ENCODE measurements at regions not wholly inside any gene's neighbourhood (a gene's known extent, or its start where the extent isn't known, plus 50 kb on each side); places are given as distances from the start of the nearest gene placed in this dataset.
A peak's percentile ranks its signal among the peaks of the same experiment; 100 is the strongest.
"Not testable (repeated sequence)": the region's sequence is repeated elsewhere in the genome, so short reads cannot be mapped to it uniquely, and the experiment has no call there.

- no peak for DNase-seq (ENCODE audit: low read depth in 2 of 2)
- H3K36me3 ChIP-seq (ENCODE audit: control insufficient read depth, insufficient read depth, low read length), result no peaks in the 10 kb centered on the region
- no peaks in the 10 kb centered on the region for H3K9me3 ChIP-seq (ENCODE audit: control insufficient read depth, insufficient read depth, low read depth, low read length)
- TF ChIP-seq CTCF (conservative IDR thresholded peaks at IDR 0.05 in 1 of 2, IDR thresholded peaks at IDR 0.05 in 1 of 2; ENCODE audit: low read depth in 1 of 2, low read length in 2 of 2) (no peak), EZH2 (IDR thresholded peaks at IDR 0.05; ENCODE audit: low read length, missing control alignments) (no peak)
- no peaks in the 10 kb centered on the region for H3K27me3 ChIP-seq (ENCODE audit: control insufficient read depth, insufficient read depth, low read length)
- H3K79me2 ChIP-seq (ENCODE audit: control insufficient read depth, insufficient read depth, low read length), result no peaks in the 10 kb centered on the region
- H3K4me2 ChIP-seq (ENCODE audit: extremely low read depth, insufficient read depth, low read length), result no peak overlapping the region
- no peak overlapping the region for H2AFZ ChIP-seq (ENCODE audit: low read length)
- H3K27ac ChIP-seq (ENCODE audit: insufficient read depth, low read length), result no peak overlapping the region
- H4K20me1 ChIP-seq (ENCODE audit: control insufficient read depth, extremely low read depth, insufficient read depth, low read length), result no peaks in the 10 kb centered on the region
- H3K9ac ChIP-seq (ENCODE audit: insufficient read depth, low read length), result no peak overlapping the region
- H3K4me3 ChIP-seq (replicated peaks in 1 of 4; ENCODE audit: control extremely low read depth in 1 of 4, insufficient read depth in 1 of 4, low read depth in 3 of 4, low read length in 4 of 4), result no peak overlapping the region
- no peaks in the 10 kb centered on the region for H3K4me1 ChIP-seq (ENCODE audit: control insufficient read depth, extremely low read depth, insufficient read depth, low read length)
Observed at GRCh38 chr3:145906755-145907154, 254.2 kb downstream of the PLOD2 start.

DNA sequence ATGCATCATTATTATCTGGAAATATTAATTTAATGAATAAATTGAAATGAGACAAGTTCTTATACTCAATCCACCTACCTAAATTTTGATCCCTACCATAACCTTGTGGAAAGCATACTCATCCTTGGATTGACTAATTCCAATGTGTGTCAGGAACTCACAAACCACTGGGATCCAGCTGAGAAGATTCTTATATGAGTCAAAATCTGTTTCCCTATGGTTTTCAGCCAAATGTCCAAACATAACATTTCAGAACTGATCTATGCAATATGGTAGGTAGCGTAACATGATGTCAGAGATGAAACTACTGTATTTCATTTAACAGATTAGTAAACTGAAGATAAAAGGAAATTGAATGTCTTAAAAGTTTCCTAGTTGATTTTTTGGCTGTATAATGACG is 250.0 kb downstream of the PLOD2 start:
- H3K4me1 ChIP-seq (ENCODE audit: control insufficient read depth, extremely low read depth, insufficient read depth, low read length), result no peaks in the 10 kb centered on the region
- H4K20me1 ChIP-seq (ENCODE audit: control insufficient read depth, extremely low read depth, insufficient read depth, low read length), result no peaks in the 10 kb centered on the region
- TF ChIP-seq EZH2 (IDR thresholded peaks at IDR 0.05; ENCODE audit: low read length, missing control alignments) (no peak), CTCF (conservative IDR thresholded peaks at IDR 0.05 in 1 of 2, IDR thresholded peaks at IDR 0.05 in 1 of 2; ENCODE audit: low read depth in 1 of 2, low read length in 2 of 2) (no peak)
- H3K79me2 ChIP-seq (ENCODE audit: control insufficient read depth, insufficient read depth, low read length), result no peaks in the 10 kb centered on the region
- H3K4me3 ChIP-seq (replicated peaks in 1 of 4; ENCODE audit: control extremely low read depth in 1 of 4, insufficient read depth in 1 of 4, low read depth in 3 of 4, low read length in 4 of 4), result no peak overlapping the region
- no peak overlapping the region for H3K27ac ChIP-seq (ENCODE audit: insufficient read depth, low read length)
- no peaks in the 10 kb centered on the region for H3K36me3 ChIP-seq (ENCODE audit: control insufficient read depth, insufficient read depth, low read length)
- no peaks in the 10 kb centered on the region for H3K27me3 ChIP-seq (ENCODE audit: control insufficient read depth, insufficient read depth, low read length)
- peak in 1 of 2 donors; percentile 52 for DNase-seq (ENCODE audit: low read depth in 2 of 2)
- H2AFZ ChIP-seq (ENCODE audit: low read length), result no peak overlapping the region
- no peak overlapping the region for H3K9ac ChIP-seq (ENCODE audit: insufficient read depth, low read length)
- no peak overlapping the region for H3K4me2 ChIP-seq (ENCODE audit: extremely low read depth, insufficient read depth, low read length)
- H3K9me3 ChIP-seq (ENCODE audit: control insufficient read depth, insufficient read depth, low read depth, low read length), result no peaks in the 10 kb centered on the region

GRCh38 chr3:145915787-145916186 is 245.2 kb downstream of the PLOD2 start:
- H3K9ac ChIP-seq (ENCODE audit: insufficient read depth, low read length), result no peak overlapping the region
- H3K27ac ChIP-seq (ENCODE audit: insufficient read depth, low read length), result no peak overlapping the region
- no peak overlapping the region for H2AFZ ChIP-seq (ENCODE audit: low read length)
- no peaks in the 10 kb centered on the region for H3K36me3 ChIP-seq (ENCODE audit: control insufficient read depth, insufficient read depth, low read length)
- H3K27me3 ChIP-seq (ENCODE audit: control insufficient read depth, insufficient read depth, low read length), result no peaks in the 10 kb centered on the region
- no peaks in the 10 kb centered on the region for H4K20me1 ChIP-seq (ENCODE audit: control insufficient read depth, extremely low read depth, insufficient read depth, low read length)
- DNase-seq (ENCODE audit: low read depth in 2 of 2), result no peak
- no peak overlapping the region for H3K4me2 ChIP-seq (ENCODE audit: extremely low read depth, insufficient read depth, low read length)
- no peak overlapping the region for H3K4me3 ChIP-seq (replicated peaks in 1 of 4; ENCODE audit: control extremely low read depth in 1 of 4, insufficient read depth in 1 of 4, low read depth in 3 of 4, low read length in 4 of 4)
- TF ChIP-seq EZH2 (IDR thresholded peaks at IDR 0.05; ENCODE audit: low read length, missing control alignments) (no peak), CTCF (conservative IDR thresholded peaks at IDR 0.05 in 1 of 2, IDR thresholded peaks at IDR 0.05 in 1 of 2; ENCODE audit: low read depth in 1 of 2, low read length in 2 of 2) (no peak)
- no peaks in the 10 kb centered on the region for H3K4me1 ChIP-seq (ENCODE audit: control insufficient read depth, extremely low read depth, insufficient read depth, low read length)
- no peaks in the 10 kb centered on the region for H3K9me3 ChIP-seq (ENCODE audit: control insufficient read depth, insufficient read depth, low read depth, low read length)
- no peaks in the 10 kb centered on the region for H3K79me2 ChIP-seq (ENCODE audit: control insufficient read depth, insufficient read depth, low read length)

DNA sequence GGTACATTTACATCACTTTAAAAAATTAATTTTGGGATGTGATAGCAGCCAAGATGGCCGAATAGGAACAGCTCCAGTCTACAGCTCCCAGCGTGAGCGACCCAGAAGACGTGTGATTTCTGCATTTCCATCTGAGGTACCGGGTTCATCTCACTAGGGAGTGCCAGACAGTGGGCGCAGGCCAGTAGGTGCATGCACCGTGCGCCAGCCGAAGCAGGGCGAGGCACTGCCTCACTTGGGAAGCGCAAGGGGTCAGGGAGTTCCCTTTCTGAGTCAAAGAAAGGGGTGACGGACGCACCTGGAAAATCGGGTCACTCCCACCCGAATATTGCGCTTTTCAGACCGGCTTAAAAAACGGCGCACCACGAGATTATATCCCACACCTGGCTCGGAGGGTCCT is 233.2 kb downstream of the PLOD2 start:
- H4K20me1 ChIP-seq (ENCODE audit: control insufficient read depth, extremely low read depth, insufficient read depth, low read length); H3K79me2 ChIP-seq (ENCODE audit: control insufficient read depth, insufficient read depth, low read length); H3K4me2 ChIP-seq (ENCODE audit: extremely low read depth, insufficient read depth, low read length); DNase-seq (ENCODE audit: low read depth in 2 of 2); H3K27ac ChIP-seq (ENCODE audit: insufficient read depth, low read length); H3K4me3 ChIP-seq (replicated peaks in 1 of 4; ENCODE audit: control extremely low read depth in 1 of 4, insufficient read depth in 1 of 4, low read depth in 3 of 4, low read length in 4 of 4); H2AFZ ChIP-seq (ENCODE audit: low read length); H3K9ac ChIP-seq (ENCODE audit: insufficient read depth, low read length); H3K4me1 ChIP-seq (ENCODE audit: control insufficient read depth, extremely low read depth, insufficient read depth, low read length); H3K27me3 ChIP-seq (ENCODE audit: control insufficient read depth, insufficient read depth, low read length); H3K9me3 ChIP-seq (ENCODE audit: control insufficient read depth, insufficient read depth, low read depth, low read length); H3K36me3 ChIP-seq (ENCODE audit: control insufficient read depth, insufficient read depth, low read length): not testable (repeated sequence)
